DOHH2 (cell line): ENCODE measurements at regions not wholly inside any gene's neighbourhood (a gene's known extent, or its start where the extent isn't known, plus 50 kb on each side); places are given as distances from the start of the nearest gene placed in this dataset.

Experiments used
- H3F3A ChIP-seq: fragments of 200-600 bp; sonication (generic), shearing (Covaris generic); 2 replicates; pipeline ENCODE4 v1.6.0; 2016; ENCODE audit warnings: antibody characterized with exemption, mild to moderate bottlenecking; ENCODE audit not compliant: control insufficient read depth, insufficient read depth
- H3K27ac ChIP-seq: fragments of 200-600 bp; sonication (generic); 2 replicates; pipeline ENCODE4 v1.5.1; 2014; ENCODE audit warnings: low read depth, mild to moderate bottlenecking, low read length, moderate library complexity
- H3K27me3 ChIP-seq: fragments of 200-600 bp; sonication (generic); 2 replicates; pipeline ENCODE4 v1.6.1; 2014; ENCODE audit warnings: mild to moderate bottlenecking, low read length, mixed read lengths; ENCODE audit not compliant: control insufficient read depth
- H3K36me3 ChIP-seq: fragments of 200-600 bp; sonication (generic); 2 replicates; pipeline ENCODE4 v1.6.1; 2014; ENCODE audit warnings: mild to moderate bottlenecking, low read length, moderate library complexity, mixed read lengths; ENCODE audit not compliant: control insufficient read depth
- H3K4me1 ChIP-seq: fragments of 200-600 bp; sonication (generic); 2 replicates; pipeline ENCODE4 v1.6.1; 2014; ENCODE audit warnings: mild to moderate bottlenecking, low read length, mixed read lengths; ENCODE audit not compliant: control insufficient read depth
- H3K4me2 ChIP-seq: fragments of 200-600 bp; sonication (generic); 2 replicates; pipeline ENCODE4 v1.6.0; 2014; ENCODE audit warnings: mild to moderate bottlenecking, low read length, moderate library complexity
- H3K4me3 ChIP-seq: fragments of 200-600 bp; sonication (generic); 2 replicates; pipeline ENCODE4 v1.5.1; 2014; ENCODE audit warnings: mild to moderate bottlenecking, low read length, mixed read lengths
- H3K79me2 ChIP-seq: fragments of 200-600 bp; sonication (generic); 2 replicates; pipeline ENCODE4 v1.6.1; 2014; ENCODE audit warnings: mild to moderate bottlenecking, low read length, mixed read lengths; ENCODE audit not compliant: control insufficient read depth
- H3K9me2 ChIP-seq: fragments of 200-600 bp; sonication (generic); replicated peaks from 2 replicates; pipeline ENCODE4 v1.6.1; 2014; ENCODE audit warnings: mild to moderate bottlenecking, low read length, mixed read lengths; ENCODE audit not compliant: control insufficient read depth
- H3K9me3 ChIP-seq: fragments of 200-600 bp; sonication (generic); 2 replicates; pipeline ENCODE4 v1.6.1; 2014; ENCODE audit warnings: antibody characterized with exemption, low read length, mixed read lengths; ENCODE audit not compliant: control insufficient read depth, insufficient read depth
- H4K20me1 ChIP-seq: fragments of 200-600 bp; sonication (generic); 2 replicates; pipeline ENCODE4 v1.6.0; 2014; ENCODE audit warnings: low read depth, mild to moderate bottlenecking, antibody characterized with exemption, low read length, moderate library complexity; ENCODE audit not compliant: control insufficient read depth, insufficient read depth
- EZH2phosphoT487 ChIP-seq: fragments of 200-600 bp; sonication (generic); IDR thresholded peaks from 2 replicates; pipeline ENCODE4 v1.6.1; 2017; ENCODE audit warnings: borderline replicate concordance, mild to moderate bottlenecking, antibody characterized with exemption, low read length, moderate library complexity, mixed read lengths
- TF ChIP-seq, protein P1 (sequence below): fragments of 200-600 bp; sonication (generic); IDR thresholded peaks from one replicate; pipeline ENCODE4 v1.5.1; 2014; ENCODE audit warnings: antibody characterized with exemption, mild to moderate bottlenecking, low read depth, low read length; ENCODE audit not compliant: poor library complexity, severe bottlenecking

- H3K27me3 ChIP-seq = no peaks in the 10 kb centered on the region
- H4K20me1 ChIP-seq = no peaks in the 10 kb centered on the region
- no peak overlapping the region for H3K4me2 ChIP-seq
- H3K36me3 ChIP-seq = no peaks in the 10 kb centered on the region
- H3K27ac ChIP-seq = no peak overlapping the region
- H3K9me3 ChIP-seq = peaks cover 10% of the 10 kb centered on the region; the same call in 1 of the 2 replicates
- no peak overlapping the region for H3K4me3 ChIP-seq
- no peaks in the 10 kb centered on the region for H3F3A ChIP-seq
- TF ChIP-seq, protein P1, sequence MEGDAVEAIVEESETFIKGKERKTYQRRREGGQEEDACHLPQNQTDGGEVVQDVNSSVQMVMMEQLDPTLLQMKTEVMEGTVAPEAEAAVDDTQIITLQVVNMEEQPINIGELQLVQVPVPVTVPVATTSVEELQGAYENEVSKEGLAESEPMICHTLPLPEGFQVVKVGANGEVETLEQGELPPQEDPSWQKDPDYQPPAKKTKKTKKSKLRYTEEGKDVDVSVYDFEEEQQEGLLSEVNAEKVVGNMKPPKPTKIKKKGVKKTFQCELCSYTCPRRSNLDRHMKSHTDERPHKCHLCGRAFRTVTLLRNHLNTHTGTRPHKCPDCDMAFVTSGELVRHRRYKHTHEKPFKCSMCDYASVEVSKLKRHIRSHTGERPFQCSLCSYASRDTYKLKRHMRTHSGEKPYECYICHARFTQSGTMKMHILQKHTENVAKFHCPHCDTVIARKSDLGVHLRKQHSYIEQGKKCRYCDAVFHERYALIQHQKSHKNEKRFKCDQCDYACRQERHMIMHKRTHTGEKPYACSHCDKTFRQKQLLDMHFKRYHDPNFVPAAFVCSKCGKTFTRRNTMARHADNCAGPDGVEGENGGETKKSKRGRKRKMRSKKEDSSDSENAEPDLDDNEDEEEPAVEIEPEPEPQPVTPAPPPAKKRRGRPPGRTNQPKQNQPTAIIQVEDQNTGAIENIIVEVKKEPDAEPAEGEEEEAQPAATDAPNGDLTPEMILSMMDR = no peak
- no peak for TF ChIP-seq EZH2phosphoT487
- H3K79me2 ChIP-seq = no peaks in the 10 kb centered on the region
- no peaks in the 10 kb centered on the region for H3K9me2 ChIP-seq
- peaks cover 8% of the 10 kb centered on the region for H3K4me1 ChIP-seq
Measured at GRCh38 chr2:145332210-145332898, 812.4 kb upstream of the ZEB2 start.

GRCh38 chr2:145329971-145330370 lies 810.1 kb upstream of the ZEB2 start:
- Histone ChIP-seq H3K4me1 (peaks cover 8% of the 10 kb centered on the region), H3K9me3 (peaks cover 10% of the 10 kb centered on the region; the same call in 1 of the 2 replicates), H3K36me3 (no peaks in the 10 kb centered on the region), H3K79me2 (no peaks in the 10 kb centered on the region), H3K4me2 (no peak overlapping the region), H3K9me2 (no peaks in the 10 kb centered on the region), H3F3A (no peaks in the 10 kb centered on the region), H3K27me3 (no peaks in the 10 kb centered on the region), H3K4me3 (no peak overlapping the region), H3K27ac (no peak overlapping the region), H4K20me1 (no peaks in the 10 kb centered on the region)
- TF ChIP-seq EZH2phosphoT487 = no peak
- TF ChIP-seq, protein P1 = no peak

GRCh38 chr2:145325485-145325884 lies 805.6 kb upstream of the ZEB2 start:
- no peaks in the 10 kb centered on the region for H3K36me3 ChIP-seq
- H3K9me2 ChIP-seq = no peaks in the 10 kb centered on the region
- H3K9me3 ChIP-seq = no peaks in the 10 kb centered on the region
- H3F3A ChIP-seq = no peaks in the 10 kb centered on the region
- H4K20me1 ChIP-seq = no peaks in the 10 kb centered on the region
- H3K4me1 ChIP-seq = peaks cover 4% of the 10 kb centered on the region; the same call in 1 of the 2 replicates
- TF ChIP-seq, protein P1 = no peak
- no peak for TF ChIP-seq EZH2phosphoT487
- no peak overlapping the region for H3K4me2 ChIP-seq
- H3K27ac ChIP-seq = no peak overlapping the region
- H3K79me2 ChIP-seq = no peaks in the 10 kb centered on the region
- H3K4me3 ChIP-seq = no peak overlapping the region
- no peaks in the 10 kb centered on the region for H3K27me3 ChIP-seq
